ENCODE measurements at regions not wholly inside any gene's neighbourhood (a gene's known extent, or its start where the extent isn't known, plus 50 kb on each side); places are given as distances from the start of the nearest gene placed in this dataset.

DNA sequence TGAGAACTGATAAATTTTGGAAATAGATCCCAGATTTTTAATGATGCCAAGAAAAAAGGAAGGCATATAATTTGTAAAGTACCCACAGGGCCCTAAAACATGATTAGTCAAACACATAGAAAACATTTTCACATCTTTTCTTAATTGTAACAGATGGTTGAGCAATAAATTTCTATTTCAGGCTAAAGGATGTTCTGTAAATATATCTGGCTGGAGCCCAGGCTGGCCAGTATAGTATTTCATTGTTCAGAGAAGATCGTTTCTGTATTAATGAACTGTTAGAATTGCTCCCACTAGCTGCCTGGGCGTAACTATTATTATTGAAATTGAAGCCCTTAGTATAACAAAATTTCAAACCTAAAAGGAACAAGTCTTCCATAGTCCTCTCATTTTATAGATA lies 105.3 kb upstream of the SMC2 start:
- H3K36me3 Mint-ChIP-seq (ENCODE audit: low read depth): no peaks in the 10 kb centered on the region
- TF ChIP-seq, protein P1, sequence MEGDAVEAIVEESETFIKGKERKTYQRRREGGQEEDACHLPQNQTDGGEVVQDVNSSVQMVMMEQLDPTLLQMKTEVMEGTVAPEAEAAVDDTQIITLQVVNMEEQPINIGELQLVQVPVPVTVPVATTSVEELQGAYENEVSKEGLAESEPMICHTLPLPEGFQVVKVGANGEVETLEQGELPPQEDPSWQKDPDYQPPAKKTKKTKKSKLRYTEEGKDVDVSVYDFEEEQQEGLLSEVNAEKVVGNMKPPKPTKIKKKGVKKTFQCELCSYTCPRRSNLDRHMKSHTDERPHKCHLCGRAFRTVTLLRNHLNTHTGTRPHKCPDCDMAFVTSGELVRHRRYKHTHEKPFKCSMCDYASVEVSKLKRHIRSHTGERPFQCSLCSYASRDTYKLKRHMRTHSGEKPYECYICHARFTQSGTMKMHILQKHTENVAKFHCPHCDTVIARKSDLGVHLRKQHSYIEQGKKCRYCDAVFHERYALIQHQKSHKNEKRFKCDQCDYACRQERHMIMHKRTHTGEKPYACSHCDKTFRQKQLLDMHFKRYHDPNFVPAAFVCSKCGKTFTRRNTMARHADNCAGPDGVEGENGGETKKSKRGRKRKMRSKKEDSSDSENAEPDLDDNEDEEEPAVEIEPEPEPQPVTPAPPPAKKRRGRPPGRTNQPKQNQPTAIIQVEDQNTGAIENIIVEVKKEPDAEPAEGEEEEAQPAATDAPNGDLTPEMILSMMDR (IDR thresholded peaks at IDR 0.05): no peak
- no peak overlapping the region for H3K27ac Mint-ChIP-seq
- no peak for DNase-seq
- H3K4me1 Mint-ChIP-seq (ENCODE audit: low read depth): no peaks in the 10 kb centered on the region
- peaks cover 38% of the 10 kb centered on the region for H3K9me3 Mint-ChIP-seq
- H3K4me3 Mint-ChIP-seq: no peak overlapping the region
- H3K27me3 Mint-ChIP-seq (ENCODE audit: insufficient read depth): peaks cover 2% of the 10 kb centered on the region; the same call in 1 of the 2 replicates

- TF ChIP-seq, protein P1 (IDR thresholded peaks at IDR 0.05): no peak
- Mint-ChIP-seq H3K4me1 (ENCODE audit: low read depth) (no peaks in the 10 kb centered on the region), H3K27me3 (ENCODE audit: insufficient read depth) (peaks cover 2% of the 10 kb centered on the region; the same call in 1 of the 2 replicates), H3K9me3 (peaks cover 28% of the 10 kb centered on the region), H3K4me3 (no peak overlapping the region), H3K27ac (no peak overlapping the region), H3K36me3 (ENCODE audit: low read depth) (no peaks in the 10 kb centered on the region)
- DNase-seq: no peak
Observed at GRCh38 chr9:103990311-103990710, 103.8 kb upstream of the SMC2 start.

DNA sequence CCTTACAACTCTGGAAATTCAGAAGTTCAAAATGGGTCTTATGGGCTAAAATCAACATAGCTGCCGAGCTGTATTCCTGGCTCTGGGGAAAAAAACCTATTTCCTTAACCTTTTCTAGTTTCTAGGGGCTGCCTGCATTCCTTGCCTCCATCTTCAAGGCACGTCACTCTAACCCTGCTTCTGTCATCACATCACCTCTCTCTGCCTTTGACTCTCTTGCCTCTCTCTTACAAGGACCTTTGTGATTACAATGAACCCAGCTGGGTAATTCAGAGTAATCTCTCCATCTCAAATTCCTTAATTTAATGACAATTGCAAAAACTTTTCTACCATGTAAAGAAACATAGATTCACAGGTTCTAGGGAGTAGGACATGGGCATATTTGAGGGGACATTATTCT lies 103.1 kb upstream of the SMC2 start:
- TF ChIP-seq, protein P1 (IDR thresholded peaks at IDR 0.05): no peak
- Mint-ChIP-seq H3K27ac (no peak overlapping the region), H3K36me3 (ENCODE audit: low read depth) (no peaks in the 10 kb centered on the region), H3K27me3 (ENCODE audit: insufficient read depth) (peaks cover 2% of the 10 kb centered on the region; the same call in 1 of the 2 replicates), H3K9me3 (peaks cover 26% of the 10 kb centered on the region), H3K4me1 (ENCODE audit: low read depth) (no peaks in the 10 kb centered on the region), H3K4me3 (no peak overlapping the region)
- no peak for DNase-seq

DNA sequence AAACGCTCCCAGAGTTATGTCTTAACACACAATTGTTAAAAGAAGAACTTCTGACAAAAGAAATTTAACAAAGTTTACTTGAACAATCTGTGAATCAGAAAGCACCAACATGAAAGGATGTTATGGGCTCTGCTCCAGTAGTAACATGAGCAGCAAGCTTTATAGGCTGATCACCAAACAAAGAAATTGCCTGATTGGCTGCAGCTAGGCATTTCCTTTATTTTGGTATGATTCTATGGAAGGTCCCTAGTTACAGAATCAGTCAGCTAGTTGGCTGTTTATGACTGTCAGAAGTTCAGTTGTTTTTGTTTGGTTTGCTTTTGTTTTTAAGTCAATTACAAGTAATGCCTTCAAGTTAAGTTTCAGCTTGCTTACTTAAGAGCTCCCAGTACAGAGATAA lies 102.4 kb upstream of the SMC2 start:
- Mint-ChIP-seq H3K9me3 (peaks cover 19% of the 10 kb centered on the region), H3K36me3 (ENCODE audit: low read depth) (no peaks in the 10 kb centered on the region), H3K27ac (no peak overlapping the region), H3K4me3 (no peak overlapping the region), H3K4me1 (ENCODE audit: low read depth) (no peaks in the 10 kb centered on the region), H3K27me3 (ENCODE audit: insufficient read depth) (peaks cover 2% of the 10 kb centered on the region; the same call in 1 of the 2 replicates)
- DNase-seq: no peak
- TF ChIP-seq, protein P1 (IDR thresholded peaks at IDR 0.05): no peak

DNA sequence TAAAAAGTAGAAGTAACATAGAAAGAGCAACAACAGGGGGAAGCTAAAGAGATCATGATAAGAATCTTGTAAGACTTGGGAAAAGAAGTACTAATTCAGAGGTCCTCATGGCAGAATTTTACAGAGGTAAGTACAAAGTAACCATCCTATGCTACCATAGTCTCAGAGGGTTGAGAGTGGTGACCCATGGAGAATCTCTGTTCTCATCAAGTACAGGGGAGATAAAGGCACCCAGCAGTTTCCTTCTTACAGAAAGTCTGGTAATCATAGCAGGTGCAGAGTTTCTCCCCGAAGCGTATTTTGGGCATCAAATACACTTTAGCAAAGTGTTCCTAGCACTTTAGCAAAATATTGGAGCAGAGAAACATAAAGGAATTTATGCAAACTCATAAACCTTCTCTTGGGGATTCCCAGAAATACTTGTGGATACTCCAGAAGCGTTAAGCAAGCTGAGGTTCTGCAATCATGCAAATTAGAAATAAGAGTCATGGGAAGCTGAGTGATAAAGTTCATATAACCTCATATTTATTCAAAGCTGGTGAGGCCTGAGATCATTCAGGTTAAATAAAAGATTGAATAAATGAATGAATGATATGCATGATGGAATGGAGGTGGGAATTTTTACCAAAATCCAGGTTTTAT lies 101.0 kb upstream of the SMC2 start:
- no peak overlapping the region for H3K4me3 Mint-ChIP-seq
- H3K27ac Mint-ChIP-seq: no peak overlapping the region
- no peaks in the 10 kb centered on the region for H3K4me1 Mint-ChIP-seq (ENCODE audit: low read depth)
- TF ChIP-seq, protein P1 (IDR thresholded peaks at IDR 0.05): no peak
- peaks cover 15% of the 10 kb centered on the region for H3K9me3 Mint-ChIP-seq
- no peak for DNase-seq
- peaks cover 2% of the 10 kb centered on the region; the same call in 1 of the 2 replicates for H3K27me3 Mint-ChIP-seq (ENCODE audit: insufficient read depth)
- no peaks in the 10 kb centered on the region for H3K36me3 Mint-ChIP-seq (ENCODE audit: low read depth)
